ENCODE measurements at regions not wholly inside any gene's neighbourhood (a gene's known extent, or its start where the extent isn't known, plus 50 kb on each side); places are given as distances from the start of the nearest gene placed in this dataset.

- no peaks in the 10 kb centered on the region for H3K9me3 Mint-ChIP-seq
- H3K36me3 Mint-ChIP-seq (ENCODE audit: low read depth) = no peaks in the 10 kb centered on the region
- no peak overlapping the region for H3K27ac Mint-ChIP-seq
- H3K27me3 Mint-ChIP-seq = no peaks in the 10 kb centered on the region
- DNase-seq = no peak
- no peak overlapping the region for H3K4me3 Mint-ChIP-seq
- ChIA-PET CTCF (no interaction called here), POLR2A (no interaction called here)
- H3K4me1 Mint-ChIP-seq = no peaks in the 10 kb centered on the region
These were observed 674.8 kb downstream of the IQCM start for GRCh38 chr4:149140841-149141240.

GRCh38 chr4:149136951-149137620, 678.6 kb downstream of the IQCM start:
- Mint-ChIP-seq H3K36me3 (ENCODE audit: low read depth) (no peaks in the 10 kb centered on the region), H3K27ac (no peak overlapping the region), H3K4me3 (no peak overlapping the region), H3K27me3 (no peaks in the 10 kb centered on the region), H3K9me3 (peaks cover 4% of the 10 kb centered on the region), H3K4me1 (no peaks in the 10 kb centered on the region)
- no peak for DNase-seq
- CTCF ChIA-PET = no interaction called here
- POLR2A ChIA-PET = no interaction called here

- ChIA-PET POLR2A (no interaction called here), CTCF (no interaction called here)
- DNase-seq = no peak
- Mint-ChIP-seq H3K27me3 (no peaks in the 10 kb centered on the region), H3K36me3 (ENCODE audit: low read depth) (no peaks in the 10 kb centered on the region), H3K4me1 (no peaks in the 10 kb centered on the region), H3K4me3 (no peak overlapping the region), H3K9me3 (peaks cover 4% of the 10 kb centered on the region), H3K27ac (no peak overlapping the region)
These were observed 680.6 kb downstream of the IQCM start for GRCh38 chr4:149135062-149135461.

GRCh38 chr4:149121023-149121404, 678.8 kb upstream of the NR3C2 start:
- ChIA-PET CTCF (no interaction called here), POLR2A (no interaction called here)
- no peak for DNase-seq
- Mint-ChIP-seq H3K27me3 (no peaks in the 10 kb centered on the region), H3K36me3 (ENCODE audit: low read depth) (no peaks in the 10 kb centered on the region), H3K4me1 (no peaks in the 10 kb centered on the region), H3K9me3 (no peaks in the 10 kb centered on the region), H3K27ac (no peak overlapping the region), H3K4me3 (no peak overlapping the region)

GRCh38 chr4:149120331-149121022, 678.3 kb upstream of the NR3C2 start:
- Mint-ChIP-seq H3K9me3 (no peaks in the 10 kb centered on the region), H3K27me3 (no peaks in the 10 kb centered on the region), H3K27ac (no peak overlapping the region), H3K4me3 (no peak overlapping the region), H3K36me3 (ENCODE audit: low read depth) (no peaks in the 10 kb centered on the region), H3K4me1 (no peaks in the 10 kb centered on the region)
- no peak for DNase-seq
- POLR2A ChIA-PET = no interaction called here
- CTCF ChIA-PET = no interaction called here

GRCh38 chr4:149116806-149117205, 674.6 kb upstream of the NR3C2 start:
- ChIA-PET CTCF (no interaction called here), POLR2A (no interaction called here)
- Mint-ChIP-seq H3K27ac (no peak overlapping the region), H3K27me3 (no peaks in the 10 kb centered on the region), H3K9me3 (no peaks in the 10 kb centered on the region), H3K4me1 (no peaks in the 10 kb centered on the region), H3K4me3 (no peak overlapping the region), H3K36me3 (ENCODE audit: low read depth) (no peaks in the 10 kb centered on the region)
- no peak for DNase-seq

GRCh38 chr4:149113804-149114430, 671.7 kb upstream of the NR3C2 start:
- Mint-ChIP-seq H3K27me3 (no peaks in the 10 kb centered on the region), H3K4me1 (no peaks in the 10 kb centered on the region), H3K4me3 (no peak overlapping the region), H3K27ac (no peak overlapping the region), H3K36me3 (ENCODE audit: low read depth) (no peaks in the 10 kb centered on the region), H3K9me3 (no peaks in the 10 kb centered on the region)
- no peak for DNase-seq
- CTCF ChIA-PET = no interaction called here
- POLR2A ChIA-PET = no interaction called here

- Mint-ChIP-seq H3K4me1 (no peaks in the 10 kb centered on the region), H3K27ac (no peak overlapping the region), H3K4me3 (no peak overlapping the region), H3K27me3 (no peaks in the 10 kb centered on the region), H3K36me3 (ENCODE audit: low read depth) (no peaks in the 10 kb centered on the region), H3K9me3 (no peaks in the 10 kb centered on the region)
- ChIA-PET CTCF (no interaction called here), POLR2A (no interaction called here)
- DNase-seq = no peak
These were observed 669.9 kb upstream of the NR3C2 start for GRCh38 chr4:149112109-149112508.

- no peaks in the 10 kb centered on the region for H3K4me1 Mint-ChIP-seq
- no peaks in the 10 kb centered on the region for H3K9me3 Mint-ChIP-seq
- no peak for DNase-seq
- H3K27me3 Mint-ChIP-seq = no peaks in the 10 kb centered on the region
- ChIA-PET CTCF (no interaction called here), POLR2A (no interaction called here)
- H3K4me3 Mint-ChIP-seq = no peak overlapping the region
- H3K36me3 Mint-ChIP-seq (ENCODE audit: low read depth) = no peaks in the 10 kb centered on the region
- H3K27ac Mint-ChIP-seq = no peak overlapping the region
These were observed 668.3 kb upstream of the NR3C2 start for GRCh38 chr4:149110481-149110880.

- no peaks in the 10 kb centered on the region for H3K9me3 Mint-ChIP-seq
These were observed 666.4 kb upstream of the NR3C2 start for GRCh38 chr4:149108626-149109025.

GRCh38 chr4:149102765-149103164, 660.6 kb upstream of the NR3C2 start:
- Mint-ChIP-seq H3K4me3 (no peak overlapping the region), H3K4me1 (no peaks in the 10 kb centered on the region), H3K27me3 (no peaks in the 10 kb centered on the region), H3K36me3 (ENCODE audit: low read depth) (no peaks in the 10 kb centered on the region), H3K27ac (no peak overlapping the region), H3K9me3 (no peaks in the 10 kb centered on the region)
- no peak for DNase-seq
- POLR2A ChIA-PET = no interaction called here
- CTCF ChIA-PET = no interaction called here

More at GRCh38 chr4:149108626-149109025, 666.4 kb upstream of the NR3C2 start:
- H3K4me3 Mint-ChIP-seq = no peak overlapping the region
- H3K36me3 Mint-ChIP-seq (ENCODE audit: low read depth) = no peaks in the 10 kb centered on the region
- no peak for DNase-seq
- H3K27me3 Mint-ChIP-seq = no peaks in the 10 kb centered on the region
- no peak overlapping the region for H3K27ac Mint-ChIP-seq
- no peaks in the 10 kb centered on the region for H3K4me1 Mint-ChIP-seq
- CTCF ChIA-PET = no interaction called here
- POLR2A ChIA-PET = no interaction called here

GRCh38 chr4:149101649-149102048, 659.4 kb upstream of the NR3C2 start:
- H3K27ac Mint-ChIP-seq = no peak overlapping the region
- no peak for DNase-seq
- H3K4me1 Mint-ChIP-seq = no peaks in the 10 kb centered on the region
- H3K27me3 Mint-ChIP-seq = no peaks in the 10 kb centered on the region
- H3K9me3 Mint-ChIP-seq = no peaks in the 10 kb centered on the region
- no peaks in the 10 kb centered on the region for H3K36me3 Mint-ChIP-seq (ENCODE audit: low read depth)
- CTCF ChIA-PET = no interaction called here
- POLR2A ChIA-PET = no interaction called here
- no peak overlapping the region for H3K4me3 Mint-ChIP-seq

GRCh38 chr4:149095811-149096210, 653.6 kb upstream of the NR3C2 start:
- Mint-ChIP-seq H3K4me3 (no peak overlapping the region), H3K4me1 (no peaks in the 10 kb centered on the region), H3K9me3 (no peaks in the 10 kb centered on the region), H3K27me3 (no peaks in the 10 kb centered on the region), H3K36me3 (ENCODE audit: low read depth) (no peaks in the 10 kb centered on the region), H3K27ac (no peak overlapping the region)
- CTCF ChIA-PET = no interaction called here
- POLR2A ChIA-PET = no interaction called here
- DNase-seq = no peak

GRCh38 chr4:149095001-149095400, 652.8 kb upstream of the NR3C2 start:
- ChIA-PET CTCF (no interaction called here), POLR2A (no interaction called here)
- H3K36me3 Mint-ChIP-seq (ENCODE audit: low read depth) = no peaks in the 10 kb centered on the region
- no peaks in the 10 kb centered on the region for H3K9me3 Mint-ChIP-seq
- DNase-seq = no peak
- H3K4me1 Mint-ChIP-seq = no peaks in the 10 kb centered on the region
- no peak overlapping the region for H3K27ac Mint-ChIP-seq
- no peak overlapping the region for H3K4me3 Mint-ChIP-seq
- H3K27me3 Mint-ChIP-seq = no peaks in the 10 kb centered on the region
